ENCODE measurements at regions not wholly inside any gene's neighbourhood (a gene's known extent, or its start where the extent isn't known, plus 50 kb on each side); places are given as distances from the start of the nearest gene placed in this dataset.

GRCh38 chr5:24215114-24215513, 429.7 kb downstream of the CDH10 start:
- TF ChIP-seq CTCF (IDR thresholded peaks at IDR 0.05 in 4 of 5, conservative IDR thresholded peaks at IDR 0.05 in 1 of 5), result no peak
- TF ChIP-seq POLR2A (IDR thresholded peaks at IDR 0.05), result no peak
